ENCODE measurements at regions not wholly inside any gene's neighbourhood (a gene's known extent, or its start where the extent isn't known, plus 50 kb on each side); places are given as distances from the start of the nearest gene placed in this dataset.

- H3K4me1 ChIP-seq = no peaks in the 10 kb centered on the region
- in situ Hi-C loops (cut with MboI; ENCODE audit: low pct_ligation_motif_present in 1 of 4, low pct_unique_long_range_greater_than_20kb in 1 of 4, low sequenced_read_pairs in 3 of 4) = no loop called here
- intact Hi-C loops (cut with DNase I; ENCODE audit: low total_unique reads) = no loop called here
Measured at GRCh38 chr14:27485193-27485592, 887.4 kb upstream of the NOVA1 start.

GRCh38 chr14:27506272-27506671 is 908.4 kb upstream of the NOVA1 start:
- WGBS, 2 donors (ENCODE audit: low coverage in 1 of 2) = 59% methylated on average over 1 of the region's 1 CpG; no CpG with 5 or more reads in 1 of the 2 donors
- Histone ChIP-seq H3K4me3 (no peak overlapping the region), H3K9me3 (peaks cover 0 to 13% of the 10 kb centered on the region in 2 donors), H3K27me3 (no peaks in the 10 kb centered on the region), H3K36me3 (no peaks in the 10 kb centered on the region), H3K27ac (no peak overlapping the region), H3K4me1 (no peaks in the 10 kb centered on the region)
- in situ Hi-C loops (cut with MboI; ENCODE audit: low pct_ligation_motif_present in 1 of 4, low pct_unique_long_range_greater_than_20kb in 1 of 4, low sequenced_read_pairs in 3 of 4) (no loop called here), intact Hi-C loops (cut with DNase I; ENCODE audit: low total_unique reads) (no loop called here)
- TF ChIP-seq POLR2A (IDR thresholded peaks at IDR 0.05) (no peak), CTCF (IDR thresholded peaks at IDR 0.05) (no peak), EP300 (IDR thresholded peaks at IDR 0.05; ENCODE audit: low read depth) (no peak), POLR2AphosphoS5 (IDR thresholded peaks at IDR 0.05) (no peak)
- DNase-seq = no peak

More at GRCh38 chr14:27485193-27485592, 887.4 kb upstream of the NOVA1 start:
- Histone ChIP-seq H3K27ac (no peak overlapping the region), H3K4me3 (no peak overlapping the region), H3K9me3 (no peaks in the 10 kb centered on the region), H3K27me3 (no peaks in the 10 kb centered on the region), H3K36me3 (no peaks in the 10 kb centered on the region)
- TF ChIP-seq POLR2A (IDR thresholded peaks at IDR 0.05) (no peak), POLR2AphosphoS5 (IDR thresholded peaks at IDR 0.05) (no peak)
- no peak for DNase-seq

GRCh38 chr14:27528328-27528727 is 930.5 kb upstream of the NOVA1 start:
- intact Hi-C loops (cut with DNase I; ENCODE audit: low total_unique reads) = no loop called here
- 0 to 14% methylated on average over 1 of the region's 1 CpG for WGBS, 2 donors (ENCODE audit: low coverage in 1 of 2)
- H3K36me3 ChIP-seq = no peaks in the 10 kb centered on the region

GRCh38 chr14:27536748-27537147 is 938.9 kb upstream of the NOVA1 start:
- no peak for TF ChIP-seq POLR2AphosphoS5 (IDR thresholded peaks at IDR 0.05)
- no peak for TF ChIP-seq CTCF (IDR thresholded peaks at IDR 0.05)
- TF ChIP-seq EP300 (IDR thresholded peaks at IDR 0.05; ENCODE audit: low read depth) = no peak
- intact Hi-C loops (cut with DNase I; ENCODE audit: low total_unique reads) (no loop called here), in situ Hi-C loops (cut with MboI; ENCODE audit: low pct_ligation_motif_present in 1 of 4, low pct_unique_long_range_greater_than_20kb in 1 of 4, low sequenced_read_pairs in 3 of 4) (no loop called here)
- 62 to 84% methylated on average over 3 of the region's 3 CpGs for WGBS, 2 donors (ENCODE audit: low coverage in 1 of 2)
- no peaks in the 10 kb centered on the region for H3K4me1 ChIP-seq
- no peaks in the 10 kb centered on the region for H3K27me3 ChIP-seq
- H3K9me3 ChIP-seq = no peaks in the 10 kb centered on the region
- no peaks in the 10 kb centered on the region for H3K36me3 ChIP-seq
- no peak overlapping the region for H3K4me3 ChIP-seq
- no peak for DNase-seq
- H3K27ac ChIP-seq = no peak overlapping the region

More at GRCh38 chr14:27528328-27528727, 930.5 kb upstream of the NOVA1 start:
- no peak for DNase-seq
- in situ Hi-C loops (cut with MboI; ENCODE audit: low pct_ligation_motif_present in 1 of 4, low pct_unique_long_range_greater_than_20kb in 1 of 4, low sequenced_read_pairs in 3 of 4) = no loop called here
- peak; percentile 31 to 53 (median 43) for TF ChIP-seq CTCF (IDR thresholded peaks at IDR 0.05)
- TF ChIP-seq POLR2A (IDR thresholded peaks at IDR 0.05) = no peak
- Histone ChIP-seq H3K9me3 (no peaks in the 10 kb centered on the region), H3K27me3 (no peaks in the 10 kb centered on the region), H3K4me1 (no peaks in the 10 kb centered on the region), H3K4me3 (no peak overlapping the region), H3K27ac (no peak overlapping the region)

GRCh38 chr14:27546111-27546510 is 948.3 kb upstream of the NOVA1 start:
- Histone ChIP-seq H3K9me3 (no peaks in the 10 kb centered on the region), H3K4me3 (no peak overlapping the region), H3K27me3 (no peaks in the 10 kb centered on the region), H3K27ac (no peak overlapping the region), H3K36me3 (no peaks in the 10 kb centered on the region), H3K4me1 (no peaks in the 10 kb centered on the region)
- 58 to 79% methylated on average over 2 of the region's 2 CpGs for WGBS, 2 donors (ENCODE audit: low coverage in 1 of 2)
- TF ChIP-seq CTCF (IDR thresholded peaks at IDR 0.05) (no peak), EP300 (IDR thresholded peaks at IDR 0.05; ENCODE audit: low read depth) (no peak), POLR2A (IDR thresholded peaks at IDR 0.05) (no peak), POLR2AphosphoS5 (IDR thresholded peaks at IDR 0.05) (no peak)
- DNase-seq = no peak
- intact Hi-C loops (cut with DNase I; ENCODE audit: low total_unique reads) (no loop called here), in situ Hi-C loops (cut with MboI; ENCODE audit: low pct_ligation_motif_present in 1 of 4, low pct_unique_long_range_greater_than_20kb in 1 of 4, low sequenced_read_pairs in 3 of 4) (no loop called here)
